ENCODE measurements at regions not wholly inside any gene's neighbourhood (a gene's known extent, or its start where the extent isn't known, plus 50 kb on each side); places are given as distances from the start of the nearest gene placed in this dataset.
"Not testable (repeated sequence)": the region's sequence is repeated elsewhere in the genome, so short reads cannot be mapped to it uniquely, and the experiment has no call there.

DNA sequence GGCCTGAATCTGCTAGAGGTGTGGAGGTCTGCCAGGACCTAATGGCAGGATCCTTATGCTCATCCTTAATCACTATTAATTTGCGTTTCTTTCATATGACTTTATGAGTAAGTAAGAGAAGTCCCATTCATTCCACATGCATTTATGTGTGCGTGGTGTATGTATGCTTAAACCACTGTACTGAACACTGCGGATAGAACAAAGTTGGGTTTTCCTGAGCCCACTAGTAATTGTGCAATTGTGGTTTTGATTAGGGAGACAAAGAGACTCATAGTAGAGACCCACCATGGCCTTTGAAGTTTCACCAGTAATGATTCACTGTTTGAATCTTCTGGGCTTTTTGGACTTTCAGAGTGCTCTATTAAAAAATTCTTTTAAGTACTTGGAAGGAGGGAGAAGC is 498.5 kb upstream of the DIPK2B start:
- no peak for DNase-seq

- DNase-seq, result no peak
Measured at GRCh38 chrX:45697591-45697990, 496.9 kb upstream of the DIPK2B start.

GRCh38 chrX:45696736-45697135 is 496.1 kb upstream of the DIPK2B start:
- DNase-seq, result no peak

DNA sequence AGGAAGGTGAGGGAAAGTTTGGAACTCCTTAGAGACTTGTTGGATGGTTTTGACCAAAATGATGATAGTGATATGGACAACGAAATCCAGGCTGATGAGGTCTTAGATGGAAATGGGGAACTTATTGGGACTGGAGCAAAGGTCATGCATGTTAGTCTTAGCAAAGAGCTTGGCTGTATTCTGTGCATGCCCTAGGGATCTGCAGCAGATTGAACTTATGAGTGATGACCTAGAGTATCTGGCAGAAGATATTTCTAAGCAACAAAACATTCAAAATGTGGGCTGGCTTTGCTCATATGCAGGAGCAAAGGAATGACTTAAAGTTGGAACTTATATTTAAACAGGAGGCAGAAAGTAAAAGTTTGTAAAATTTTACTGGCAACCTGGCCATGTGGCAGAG is 489.3 kb upstream of the DIPK2B start:
- no peak for DNase-seq

DNA sequence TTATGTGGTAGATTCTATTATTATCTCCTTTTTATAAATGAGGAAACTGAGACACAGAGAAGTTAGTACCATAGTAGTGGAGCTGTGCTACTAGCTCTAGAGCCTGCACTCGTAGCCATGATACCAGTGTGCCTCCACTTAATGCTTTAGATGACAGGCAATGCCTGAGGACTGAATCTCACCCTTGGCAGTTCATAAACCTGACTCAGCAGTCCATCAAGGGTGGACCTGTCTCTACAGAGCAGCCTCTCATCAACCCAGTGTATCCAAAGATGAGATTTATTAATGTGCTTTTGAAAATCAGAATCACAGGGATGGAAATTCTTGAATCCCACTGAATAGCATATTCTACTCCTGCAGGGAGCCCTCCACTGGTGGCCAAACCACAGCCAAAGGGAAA is 483.2 kb upstream of the DIPK2B start:
- DNase-seq, result no peak

DNA sequence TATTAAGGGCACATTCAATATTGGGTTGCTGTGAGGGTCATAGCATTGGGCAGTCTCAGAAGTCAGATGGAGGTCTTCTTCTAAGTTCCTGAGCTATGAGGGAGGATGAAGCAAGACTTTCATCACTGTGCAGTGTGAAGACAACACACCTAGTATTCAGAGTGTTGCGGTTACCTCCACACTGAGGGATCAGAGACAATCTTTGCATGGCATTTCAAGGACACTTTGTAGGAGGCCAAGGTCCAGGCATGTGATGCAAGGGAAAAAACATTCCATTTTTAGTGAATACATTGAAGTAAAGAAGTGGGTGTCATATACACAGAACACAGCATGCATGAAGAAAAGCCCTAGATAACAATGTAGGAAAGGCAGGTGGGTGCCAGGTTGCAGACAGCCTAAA is 481.2 kb upstream of the DIPK2B start:
- no peak for DNase-seq

DNA sequence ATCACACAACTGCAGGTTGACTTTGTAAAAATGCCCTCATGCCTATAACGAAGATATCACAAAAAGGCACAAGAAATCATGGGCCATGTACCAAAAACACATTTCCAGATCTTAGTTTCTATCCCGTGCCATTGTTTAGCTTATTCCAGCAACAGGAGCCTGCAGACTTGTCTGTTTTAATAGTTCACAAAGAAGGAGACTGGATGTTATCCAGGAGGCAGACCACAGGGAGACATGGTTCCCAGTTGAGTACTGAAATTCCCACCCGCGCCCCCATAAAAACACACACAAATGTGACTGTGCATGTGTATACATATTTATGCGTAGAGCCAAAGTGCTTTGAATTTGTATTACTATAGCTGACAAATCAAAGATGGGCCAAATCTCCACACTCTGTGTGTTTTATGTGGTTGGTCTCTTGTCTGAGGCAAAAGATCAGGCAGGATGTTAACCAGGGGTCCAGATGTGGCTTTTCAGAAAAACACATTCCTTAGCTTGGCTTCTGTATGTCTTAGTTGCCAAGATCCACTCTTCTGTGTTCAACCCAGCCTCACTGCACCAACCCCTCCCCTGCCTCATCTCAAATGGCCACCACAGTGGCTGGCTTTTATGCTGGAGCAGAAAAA is 469.2 kb upstream of the DIPK2B start:
- DNase-seq, result no peak

- DNase-seq, result no peak
Measured at GRCh38 chrX:45668686-45669443, 468.2 kb upstream of the DIPK2B start.

DNA sequence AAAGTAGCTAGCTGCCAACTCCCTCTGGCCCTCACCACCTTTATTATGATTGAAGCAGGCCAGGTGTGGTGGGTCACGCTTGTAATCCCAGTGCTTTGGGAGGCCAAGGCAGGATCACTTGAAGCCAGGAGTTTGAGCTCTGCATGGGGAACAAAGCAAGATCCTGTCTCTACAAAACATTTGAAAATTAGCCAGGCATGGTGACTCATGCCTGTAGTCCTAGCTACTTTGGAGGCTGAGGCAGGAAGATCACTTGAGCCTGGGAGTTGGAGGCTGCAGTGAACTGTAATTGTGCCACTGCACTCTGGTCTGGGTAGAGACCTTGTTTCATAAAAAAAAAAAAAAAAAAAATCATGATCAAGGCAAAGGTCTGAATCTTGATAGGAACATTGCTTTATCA is 467.0 kb upstream of the DIPK2B start:
- DNase-seq, result no peak

DNA sequence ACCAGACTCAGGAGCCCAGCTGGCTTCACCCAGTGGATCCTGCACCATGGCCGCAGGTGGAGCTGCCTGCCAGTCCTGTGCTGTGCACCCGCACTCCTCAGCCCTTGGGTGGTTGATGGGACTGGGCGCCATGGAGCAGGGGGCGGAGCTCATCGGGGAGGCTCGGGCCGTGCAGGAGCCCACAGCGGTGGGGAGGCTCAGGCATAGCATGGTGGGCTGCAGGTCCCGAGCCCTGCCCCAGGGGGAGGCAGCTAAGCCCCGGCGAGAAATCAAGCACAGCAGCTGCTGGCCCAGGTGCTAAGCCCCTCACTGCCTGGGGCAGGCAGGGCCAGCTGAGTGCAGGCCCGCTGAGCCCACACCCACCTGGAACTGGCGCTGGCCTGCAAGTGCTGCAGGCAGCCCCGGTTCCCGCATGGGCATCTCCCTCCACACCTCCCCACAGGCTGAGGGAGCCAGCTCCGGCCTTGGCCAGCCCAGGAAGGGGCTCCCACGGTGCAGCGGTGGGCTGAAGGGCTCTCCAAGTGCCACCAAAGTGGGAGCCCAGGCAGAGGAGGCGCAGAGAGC is 464.1 kb upstream of the DIPK2B start:
- DNase-seq, result no peak

GRCh38 chrX:45660477-45660876 is 459.8 kb upstream of the DIPK2B start:
- DNase-seq, result no peak

DNA sequence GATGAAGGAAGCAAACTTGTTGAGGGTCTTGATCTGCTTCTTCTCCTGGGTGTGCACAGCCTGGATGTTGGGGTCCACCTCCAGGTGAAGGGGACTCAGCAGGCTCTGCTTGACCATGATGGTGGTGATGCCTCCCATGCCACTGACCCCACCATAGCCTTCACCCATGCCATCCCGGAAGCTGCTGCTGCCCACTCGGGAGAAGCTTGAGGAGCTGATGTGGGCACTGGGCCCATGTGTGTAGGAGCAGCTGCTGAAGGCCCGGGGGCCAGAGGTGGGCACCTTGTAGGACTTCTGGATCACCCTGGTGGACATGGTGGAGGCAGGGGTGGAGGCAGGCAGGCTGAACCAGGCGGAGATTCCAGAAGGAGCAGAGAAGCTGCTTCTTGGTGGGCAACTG is 432.7 kb upstream of the DIPK2B start:
- no peak for DNase-seq

GRCh38 chrX:45632506-45632905 is 431.8 kb upstream of the DIPK2B start:
- DNase-seq, result peak in 1 of 58 donors; percentile 0

DNA sequence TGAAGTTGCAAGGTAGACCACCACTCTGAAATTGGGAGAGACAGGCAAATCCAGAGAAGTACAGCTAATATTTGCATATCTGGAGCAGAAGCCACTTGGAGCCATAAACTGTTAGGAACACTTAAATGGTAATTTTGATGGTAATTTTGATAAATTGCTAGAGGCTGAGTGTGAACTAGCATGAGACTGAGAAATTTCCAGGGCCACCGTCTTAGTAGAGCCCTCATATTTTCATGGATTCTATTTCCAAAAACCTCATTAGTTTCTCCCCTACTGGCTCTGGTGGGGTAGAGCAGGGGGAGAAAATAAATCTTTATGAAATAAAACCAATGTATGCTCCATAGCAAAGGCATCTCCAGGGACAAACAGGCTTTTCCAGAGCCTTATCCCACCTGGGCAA is 429.4 kb upstream of the DIPK2B start:
- DNase-seq, result no peak

DNA sequence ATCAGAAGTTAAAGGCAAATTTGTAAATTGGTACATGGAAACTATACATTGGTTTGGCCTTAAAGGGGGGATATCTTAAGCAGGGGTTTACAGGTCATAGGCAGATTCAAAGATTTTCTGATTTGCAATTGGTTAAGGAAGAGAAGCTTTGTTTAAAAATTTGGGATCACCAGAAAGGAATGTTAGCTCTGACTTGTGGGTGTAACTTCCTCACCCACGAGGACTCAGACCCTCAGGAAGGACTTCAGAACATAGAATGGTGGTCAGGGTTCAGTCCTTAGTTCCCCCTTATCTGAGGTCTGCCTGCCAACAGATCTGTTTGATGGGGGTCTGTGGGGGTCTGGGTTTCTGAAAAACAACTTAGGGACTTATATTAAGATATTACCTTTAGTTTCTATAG is 427.4 kb upstream of the DIPK2B start:
- DNase-seq, result no peak

GRCh38 chrX:45623266-45623665 is 422.6 kb upstream of the DIPK2B start:
- DNase-seq, result no peak

GRCh38 chrX:45622538-45622937 is 421.9 kb upstream of the DIPK2B start:
- no peak for DNase-seq

DNA sequence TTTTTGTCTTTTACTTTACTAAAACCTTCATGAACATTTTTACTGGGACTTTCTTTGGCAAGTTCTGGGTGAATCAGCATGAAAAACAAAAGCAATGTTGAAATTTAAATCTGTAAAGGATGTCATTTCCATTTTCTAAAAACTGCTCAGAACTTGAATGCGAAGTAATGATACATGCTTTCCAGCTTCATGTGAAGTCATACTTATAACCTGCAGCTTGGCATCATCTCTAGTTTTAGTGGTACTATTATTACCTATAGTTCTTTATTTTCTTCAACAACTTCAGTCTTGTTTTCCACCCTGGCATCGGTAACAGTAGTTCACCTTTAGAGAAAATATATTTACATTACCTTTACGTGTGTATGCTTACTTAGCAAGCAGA is 421.4 kb upstream of the DIPK2B start:
- no peak for DNase-seq

GRCh38 chrX:45621376-45622041 is 420.8 kb upstream of the DIPK2B start:
- no peak for DNase-seq

- DNase-seq, result no peak
Measured at GRCh38 chrX:45619290-45619689, 418.6 kb upstream of the DIPK2B start.

GRCh38 chrX:45615591-45615990 is 414.9 kb upstream of the DIPK2B start:
- not testable (repeated sequence) for DNase-seq

- DNase-seq, result no peak
Measured at GRCh38 chrX:45614853-45615252, 414.2 kb upstream of the DIPK2B start.

- DNase-seq, result no peak
Measured at GRCh38 chrX:45602151-45602550, 401.5 kb upstream of the DIPK2B start.

Measured in anterior cingulate cortex (tissue), 58 donors.